Sigmoid colon (tissue), 4 donors: ENCODE measurements at regions not wholly inside any gene's neighbourhood (a gene's known extent, or its start where the extent isn't known, plus 50 kb on each side); places are given as distances from the start of the nearest gene placed in this dataset.

ENCODE experiments used
- CTCF ChIP-seq, 4 experiments: fragments of 450-650 bp in 3 of 4; fragments of 200-600 bp in 1 of 4; IDR thresholded peaks; one replicate each; pipeline ENCODE4 v1.5.1; 2016 to 2019; ENCODE audit warnings: antibody characterized with exemption in 4 of 4, mild to moderate bottlenecking in 3 of 4, moderate library complexity in 2 of 4
- POLR2A ChIP-seq, 2 donors: fragments of 450-650 bp; IDR thresholded peaks; one replicate each; pipeline ENCODE4 v1.6.1; 2016; ENCODE audit warnings: antibody characterized with exemption in 2 of 2, mild to moderate bottlenecking in 2 of 2, moderate library complexity in 2 of 2
- POLR2AphosphoS5 ChIP-seq, 4 donors: sonication (generic); formaldehyde crosslinking; IDR thresholded peaks; one replicate each; pipeline ENCODE4 v1.6.1; 2017; ENCODE audit warnings: antibody characterized with exemption in 4 of 4

DNA sequence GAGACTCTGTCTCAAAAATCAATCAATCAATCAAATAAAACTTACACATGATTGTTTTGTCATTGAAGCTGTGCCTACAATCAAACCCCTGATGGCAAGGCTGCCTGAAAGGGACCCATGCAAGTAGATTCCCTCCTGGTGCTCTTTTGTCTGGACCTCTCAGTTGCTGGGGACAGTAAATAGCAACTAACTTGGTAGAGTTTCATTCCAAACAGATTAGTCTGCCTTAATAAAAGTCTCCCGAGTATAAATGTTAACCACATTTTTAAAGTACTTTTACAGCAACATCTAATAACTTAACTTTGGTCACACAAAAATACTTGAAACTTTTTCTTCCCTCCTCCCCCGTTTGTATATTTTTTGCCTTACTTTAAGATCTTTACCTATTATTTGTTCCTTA is 105.5 kb downstream of the FEM1C start:
- TF ChIP-seq POLR2A (IDR thresholded peaks at IDR 0.05) (no peak), CTCF (IDR thresholded peaks at IDR 0.05) (no peak), POLR2AphosphoS5 (IDR thresholded peaks at IDR 0.05) (no peak)
